ENCODE measurements at regions not wholly inside any gene's neighbourhood (a gene's known extent, or its start where the extent isn't known, plus 50 kb on each side); places are given as distances from the start of the nearest gene placed in this dataset.

GRCh38 chr10:36114141-36114540, 472.0 kb upstream of the FZD8 start:
- WGBS: 63% methylated on average over 1 of the region's 1 CpG
- H3K4me1 ChIP-seq: no peaks in the 10 kb centered on the region
- TF ChIP-seq EP300 (IDR thresholded peaks at IDR 0.05) (no peak), POLR2A (IDR thresholded peaks at IDR 0.05) (no peak), CTCF (IDR thresholded peaks at IDR 0.05) (no peak), POLR2AphosphoS5 (IDR thresholded peaks at IDR 0.05) (no peak)

GRCh38 chr10:36111676-36112075, 469.6 kb upstream of the FZD8 start:
- no peak for DNase-seq (ENCODE audit: low spot score in 2 of 2)
- Histone ChIP-seq H3K4me3 (no peak overlapping the region), H3K27me3 (no peaks in the 10 kb centered on the region), H3K27ac (no peak overlapping the region), H3K36me3 (no peaks in the 10 kb centered on the region), H3K9me3 (no peaks in the 10 kb centered on the region), H3K4me1 (no peaks in the 10 kb centered on the region)
- WGBS: 80% methylated on average over 2 of the region's 2 CpGs
- TF ChIP-seq CTCF (IDR thresholded peaks at IDR 0.05) (no peak), POLR2AphosphoS5 (IDR thresholded peaks at IDR 0.05) (no peak), EP300 (IDR thresholded peaks at IDR 0.05) (no peak), POLR2A (IDR thresholded peaks at IDR 0.05) (no peak)

More at GRCh38 chr10:36114141-36114540, 472.0 kb upstream of the FZD8 start:
- Histone ChIP-seq H3K4me3 (no peak overlapping the region), H3K27ac (no peak overlapping the region), H3K27me3 (no peaks in the 10 kb centered on the region), H3K36me3 (no peaks in the 10 kb centered on the region), H3K9me3 (no peaks in the 10 kb centered on the region)
- DNase-seq (ENCODE audit: low spot score in 2 of 2): no peak

- Histone ChIP-seq H3K9me3 (no peaks in the 10 kb centered on the region), H3K4me1 (no peaks in the 10 kb centered on the region), H3K4me3 (no peak overlapping the region), H3K36me3 (no peaks in the 10 kb centered on the region), H3K27me3 (no peaks in the 10 kb centered on the region), H3K27ac (no peak overlapping the region)
- TF ChIP-seq POLR2AphosphoS5 (IDR thresholded peaks at IDR 0.05) (no peak), EP300 (IDR thresholded peaks at IDR 0.05) (no peak), CTCF (IDR thresholded peaks at IDR 0.05) (no peak), POLR2A (IDR thresholded peaks at IDR 0.05) (no peak)
- 44% methylated on average over 1 of the region's 1 CpG for WGBS
- DNase-seq (ENCODE audit: low spot score in 2 of 2): no peak
Measured at GRCh38 chr10:36110097-36110496, 468.0 kb upstream of the FZD8 start.

- 74% methylated on average over 3 of the region's 3 CpGs for WGBS
- Histone ChIP-seq H3K27ac (no peak overlapping the region), H3K9me3 (no peaks in the 10 kb centered on the region), H3K27me3 (no peaks in the 10 kb centered on the region), H3K4me3 (no peak overlapping the region), H3K4me1 (no peaks in the 10 kb centered on the region), H3K36me3 (no peaks in the 10 kb centered on the region)
- TF ChIP-seq EP300 (IDR thresholded peaks at IDR 0.05) (no peak), CTCF (IDR thresholded peaks at IDR 0.05) (no peak), POLR2AphosphoS5 (IDR thresholded peaks at IDR 0.05) (no peak), POLR2A (IDR thresholded peaks at IDR 0.05) (no peak)
- no peak for DNase-seq (ENCODE audit: low spot score in 2 of 2)
Measured at GRCh38 chr10:36109399-36110023, 467.4 kb upstream of the FZD8 start.

GRCh38 chr10:36097696-36098095, 455.6 kb upstream of the FZD8 start:
- DNase-seq (ENCODE audit: low spot score in 2 of 2): no peak
- Histone ChIP-seq H3K9me3 (no peaks in the 10 kb centered on the region), H3K4me1 (no peaks in the 10 kb centered on the region), H3K4me3 (no peak overlapping the region), H3K27me3 (no peaks in the 10 kb centered on the region), H3K27ac (no peak overlapping the region), H3K36me3 (no peaks in the 10 kb centered on the region)
- 61% methylated on average over 3 of the region's 3 CpGs for WGBS
- TF ChIP-seq POLR2A (IDR thresholded peaks at IDR 0.05) (no peak), EP300 (IDR thresholded peaks at IDR 0.05) (no peak)

GRCh38 chr10:36096576-36096975, 454.5 kb upstream of the FZD8 start:
- no peak overlapping the region for H3K27ac ChIP-seq
- TF ChIP-seq EP300 (IDR thresholded peaks at IDR 0.05): no peak
- TF ChIP-seq POLR2A (IDR thresholded peaks at IDR 0.05): no peak
- no peak for TF ChIP-seq POLR2AphosphoS5 (IDR thresholded peaks at IDR 0.05)
- H3K4me1 ChIP-seq: no peaks in the 10 kb centered on the region
- no peaks in the 10 kb centered on the region for H3K36me3 ChIP-seq
- WGBS: 94% methylated on average over 2 of the region's 2 CpGs
- H3K27me3 ChIP-seq: no peaks in the 10 kb centered on the region
- no peak for DNase-seq (ENCODE audit: low spot score in 2 of 2)
- H3K9me3 ChIP-seq: no peaks in the 10 kb centered on the region
- no peak overlapping the region for H3K4me3 ChIP-seq
